Duodenal mucosa (tissue), 2 donors: ENCODE measurements at regions not wholly inside any gene's neighbourhood (a gene's known extent, or its start where the extent isn't known, plus 50 kb on each side); places are given as distances from the start of the nearest gene placed in this dataset.

ENCODE experiments used
- H3K27ac ChIP-seq: one replicate; pipeline ENCODE4 v1.7.0; 2013; ENCODE audit warnings: low read depth, low read length
- H3K27me3 ChIP-seq, 2 donors: one replicate each; pipeline ENCODE4 v1.7.0; 2013; ENCODE audit warnings: low read length in 2 of 2, control low read depth in 1 of 2; ENCODE audit not compliant: insufficient read depth in 2 of 2, control insufficient read depth in 1 of 2
- H3K36me3 ChIP-seq, 2 donors: one replicate each; pipeline ENCODE4 v1.7.0; 2013; ENCODE audit warnings: low read length in 2 of 2, control low read depth in 1 of 2; ENCODE audit not compliant: insufficient read depth in 2 of 2, control insufficient read depth in 1 of 2
- H3K4me1 ChIP-seq, 2 donors: one replicate each; pipeline ENCODE4 v1.7.0; 2013; ENCODE audit warnings: low read length in 2 of 2, control low read depth in 1 of 2; ENCODE audit not compliant: insufficient read depth in 2 of 2, control insufficient read depth in 1 of 2
- H3K4me3 ChIP-seq, 2 donors: one replicate each; pipeline ENCODE4 v1.7.0; 2013; ENCODE audit warnings: low read length in 2 of 2, low read depth in 1 of 2
- H3K9ac ChIP-seq, 2 donors: one replicate each; pipeline ENCODE4 v1.7.0; 2013; ENCODE audit warnings: low read length in 2 of 2, low read depth in 1 of 2
- H3K9me3 ChIP-seq, 2 donors: one replicate each; pipeline ENCODE4 v1.7.0; 2013; ENCODE audit warnings: low read length in 2 of 2, control low read depth in 1 of 2; ENCODE audit not compliant: control insufficient read depth in 1 of 2

DNA sequence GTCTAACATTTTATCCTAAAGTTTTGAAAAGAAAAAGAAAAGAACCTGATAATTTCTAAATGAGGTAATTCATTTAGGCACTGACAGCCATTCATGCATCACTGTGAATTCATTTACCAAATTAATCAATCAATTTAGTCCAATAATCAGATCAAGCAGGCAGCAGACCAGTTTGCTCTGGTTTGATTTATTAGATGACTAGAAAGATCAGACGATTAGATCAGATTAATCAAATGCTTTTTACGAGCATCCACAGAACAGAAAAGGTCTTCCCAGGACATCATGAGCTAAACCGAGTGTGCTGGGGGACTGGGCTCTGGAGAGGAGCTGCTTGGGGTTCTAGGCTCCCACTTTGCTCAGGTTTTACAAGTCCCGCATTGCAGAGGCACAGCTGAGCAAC is 226.5 kb upstream of the MYO3A start:
- no peaks in the 10 kb centered on the region for H3K4me1 ChIP-seq
- H3K9me3 ChIP-seq: no peaks in the 10 kb centered on the region
- no peaks in the 10 kb centered on the region for H3K27me3 ChIP-seq
- no peak overlapping the region for H3K27ac ChIP-seq
- no peak overlapping the region for H3K4me3 ChIP-seq
- no peak overlapping the region for H3K9ac ChIP-seq
- no peaks in the 10 kb centered on the region for H3K36me3 ChIP-seq

DNA sequence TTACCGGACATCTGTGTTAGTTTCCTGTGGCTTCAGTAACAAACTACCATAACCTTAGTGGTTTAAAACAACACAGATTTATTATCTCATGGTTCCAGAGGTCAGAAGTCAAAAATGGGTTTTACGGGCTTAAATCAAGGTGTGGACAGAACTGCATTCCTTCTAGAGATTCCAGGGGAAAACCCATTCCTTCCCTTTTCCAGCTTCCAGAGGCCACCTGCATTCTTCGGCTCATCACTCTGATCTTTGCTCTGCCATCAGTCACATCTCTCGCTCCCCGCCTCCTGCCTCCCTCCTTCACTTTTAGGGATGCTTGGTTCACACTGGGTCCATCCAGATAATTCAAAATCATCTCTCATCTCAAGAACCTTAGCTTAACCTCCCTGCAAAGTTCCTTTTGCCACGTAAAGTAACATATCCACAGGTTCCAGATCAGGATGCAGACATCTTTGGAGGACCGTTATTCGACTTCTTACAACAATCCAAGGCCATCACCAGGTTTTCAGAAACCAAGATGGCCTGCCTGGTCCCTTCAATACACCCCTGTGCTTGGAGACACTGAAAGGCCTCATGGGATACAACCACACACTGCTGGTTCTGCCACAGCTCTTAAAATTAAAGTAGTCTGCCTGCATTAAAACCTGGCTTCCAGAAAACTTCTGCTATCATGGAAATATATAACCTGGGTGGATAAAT is 225.9 kb upstream of the MYO3A start:
- Histone ChIP-seq H3K36me3 (no peaks in the 10 kb centered on the region), H3K4me1 (no peaks in the 10 kb centered on the region), H3K27me3 (no peaks in the 10 kb centered on the region), H3K9ac (no peak overlapping the region), H3K9me3 (no peaks in the 10 kb centered on the region), H3K4me3 (no peak overlapping the region), H3K27ac (no peak overlapping the region)

DNA sequence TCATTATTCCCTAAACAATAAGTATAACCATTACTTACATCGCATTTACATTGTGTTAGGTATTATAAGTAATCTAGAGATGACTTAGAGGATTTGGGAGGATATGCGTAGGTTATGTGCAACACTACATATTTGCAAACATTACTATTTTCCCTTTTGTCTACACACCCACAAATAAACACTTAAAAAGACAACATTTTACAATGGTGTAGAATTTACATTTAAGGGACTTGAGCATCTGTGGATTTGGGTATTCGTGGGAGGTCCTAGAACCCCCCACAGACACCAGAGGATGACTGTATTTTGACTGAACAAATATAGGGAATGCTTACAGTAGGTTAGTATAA is 220.2 kb upstream of the MYO3A start:
- no peak overlapping the region for H3K27ac ChIP-seq
- no peaks in the 10 kb centered on the region for H3K27me3 ChIP-seq
- no peaks in the 10 kb centered on the region for H3K4me1 ChIP-seq
- H3K9ac ChIP-seq: no peak overlapping the region
- no peaks in the 10 kb centered on the region for H3K36me3 ChIP-seq
- H3K4me3 ChIP-seq: no peak overlapping the region
- H3K9me3 ChIP-seq: no peaks in the 10 kb centered on the region

DNA sequence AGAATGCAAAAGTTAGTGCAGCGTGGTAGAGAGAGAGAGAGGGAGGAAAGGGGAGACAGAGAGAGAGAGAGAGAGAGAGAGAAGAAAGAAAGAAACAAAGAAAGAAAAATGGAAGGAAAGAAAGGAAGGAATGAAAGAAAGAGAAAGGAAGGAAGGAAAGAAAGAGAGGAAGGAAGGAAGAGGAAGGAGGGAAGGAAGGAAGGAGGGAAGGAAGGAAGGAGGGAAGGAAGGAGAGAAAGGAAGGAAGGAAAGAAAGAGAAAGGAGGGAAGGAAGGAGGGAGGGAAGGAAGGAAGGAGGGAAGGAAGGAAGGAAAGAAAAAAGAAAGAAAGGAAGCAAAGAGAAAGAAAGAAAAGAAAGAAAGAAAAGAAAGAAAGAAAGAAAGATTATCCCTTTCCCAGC is 209.8 kb upstream of the MYO3A start:
- Histone ChIP-seq H3K4me3 (no peak overlapping the region), H3K27ac (no peak overlapping the region), H3K27me3 (no peaks in the 10 kb centered on the region), H3K9ac (no peak overlapping the region), H3K4me1 (no peaks in the 10 kb centered on the region), H3K36me3 (no peaks in the 10 kb centered on the region), H3K9me3 (no peaks in the 10 kb centered on the region)

DNA sequence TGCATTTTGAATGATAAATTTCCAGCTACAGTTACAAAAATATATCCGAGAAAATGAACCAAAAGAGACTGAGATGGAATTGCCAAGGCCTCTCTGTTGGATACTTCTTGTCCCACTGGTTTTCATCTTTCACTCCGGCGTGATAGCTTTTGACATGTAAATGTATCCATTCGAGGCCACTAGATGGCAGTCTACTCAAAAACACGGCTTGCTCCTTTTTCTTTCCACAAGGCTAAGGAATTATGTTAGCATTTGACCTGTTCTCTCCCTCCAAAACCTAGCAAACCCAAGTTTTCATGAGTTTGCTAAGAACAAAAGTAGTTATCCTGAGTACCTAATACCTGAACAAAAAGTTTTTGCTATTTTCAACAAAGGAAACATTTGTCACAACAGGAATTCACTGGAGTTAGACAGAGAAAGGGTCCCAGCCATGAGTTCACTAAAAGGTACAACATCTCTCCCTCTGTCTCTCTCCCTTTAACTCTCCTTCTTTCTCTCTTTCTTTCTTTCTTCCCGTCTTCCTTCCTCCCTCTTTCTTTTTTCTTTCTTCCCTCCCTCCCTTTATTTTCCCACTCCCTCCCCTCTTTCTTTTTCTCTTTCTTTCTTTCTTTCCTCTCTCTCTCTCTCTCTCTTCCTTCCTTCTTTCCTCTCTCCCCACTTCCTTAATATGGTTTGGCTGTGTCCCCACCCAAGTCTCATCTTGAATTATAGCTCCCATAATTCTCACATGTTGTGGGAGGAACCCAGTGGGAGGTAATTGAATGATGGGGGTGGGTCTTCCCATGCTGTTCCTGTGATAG is 207.9 kb upstream of the MYO3A start:
- Histone ChIP-seq H3K36me3 (no peaks in the 10 kb centered on the region), H3K27ac (no peak overlapping the region), H3K9me3 (no peaks in the 10 kb centered on the region), H3K4me1 (no peaks in the 10 kb centered on the region), H3K9ac (no peak overlapping the region), H3K27me3 (no peaks in the 10 kb centered on the region), H3K4me3 (no peak overlapping the region)

DNA sequence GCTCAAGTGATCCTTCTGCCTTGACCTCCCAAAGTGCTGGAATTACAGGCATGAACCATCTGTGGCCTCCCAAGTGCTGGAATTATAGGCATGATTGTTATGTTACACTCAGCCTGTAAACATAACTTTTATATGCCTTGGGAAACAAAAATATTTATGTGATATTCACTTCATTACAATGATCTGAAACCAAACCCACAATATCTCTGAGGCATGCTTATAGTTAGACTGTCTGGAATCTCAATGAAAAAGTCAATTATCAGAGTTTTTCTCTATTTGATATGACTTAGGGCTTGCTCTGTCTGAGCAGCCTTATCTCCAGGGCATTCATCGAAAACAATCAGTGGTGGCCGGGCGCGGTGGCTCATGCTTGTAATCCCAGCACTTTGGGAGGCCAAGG is 195.3 kb upstream of the MYO3A start:
- H3K9ac ChIP-seq: no peak overlapping the region
- no peaks in the 10 kb centered on the region for H3K9me3 ChIP-seq
- no peaks in the 10 kb centered on the region for H3K27me3 ChIP-seq
- no peaks in the 10 kb centered on the region for H3K36me3 ChIP-seq
- no peaks in the 10 kb centered on the region for H3K4me1 ChIP-seq
- H3K27ac ChIP-seq: no peak overlapping the region
- H3K4me3 ChIP-seq: no peak overlapping the region

DNA sequence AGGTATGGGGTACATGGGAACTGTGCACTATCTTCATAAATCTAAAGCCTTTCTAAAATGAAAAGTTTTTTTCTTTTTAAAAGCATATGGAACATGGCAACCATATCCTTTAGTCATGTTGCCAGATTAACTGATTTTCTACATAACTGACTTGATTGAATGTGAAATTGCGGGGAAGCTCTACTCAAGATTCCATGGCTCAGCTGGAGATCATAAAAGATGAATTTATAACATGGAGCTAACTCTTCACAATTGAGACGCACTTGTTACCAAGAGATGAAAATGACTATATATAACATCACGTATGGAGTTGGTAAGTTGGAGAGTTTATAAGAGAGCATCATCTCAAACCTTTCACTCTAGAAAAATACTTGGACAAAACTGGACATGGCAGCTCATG is 190.2 kb upstream of the MYO3A start:
- no peaks in the 10 kb centered on the region for H3K9me3 ChIP-seq
- no peaks in the 10 kb centered on the region for H3K27me3 ChIP-seq
- H3K4me1 ChIP-seq: no peaks in the 10 kb centered on the region
- no peak overlapping the region for H3K4me3 ChIP-seq
- no peaks in the 10 kb centered on the region for H3K36me3 ChIP-seq
- no peak overlapping the region for H3K27ac ChIP-seq
- H3K9ac ChIP-seq: no peak overlapping the region

DNA sequence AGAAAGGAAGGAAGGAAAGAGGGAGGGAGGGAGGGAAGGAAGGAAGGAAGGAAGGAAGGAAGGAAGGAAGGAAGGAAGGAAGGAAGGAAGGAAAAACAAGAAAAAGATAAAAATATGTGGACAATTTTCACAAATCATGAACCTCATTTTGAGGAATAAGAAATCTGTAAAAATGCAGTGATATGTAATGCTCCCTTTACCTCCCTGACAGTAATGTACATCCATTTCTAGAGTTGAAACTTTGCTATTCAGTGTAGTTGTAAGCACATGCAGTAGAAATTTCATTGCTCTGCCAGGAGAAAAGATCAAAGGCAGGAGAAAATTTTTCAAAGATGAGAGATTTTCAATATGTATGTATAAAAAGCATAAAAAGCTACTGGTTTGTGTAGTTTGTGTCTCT is 189.5 kb upstream of the MYO3A start:
- no peaks in the 10 kb centered on the region for H3K9me3 ChIP-seq
- H3K27ac ChIP-seq: no peak overlapping the region
- no peaks in the 10 kb centered on the region for H3K27me3 ChIP-seq
- H3K4me3 ChIP-seq: no peak overlapping the region
- H3K36me3 ChIP-seq: no peaks in the 10 kb centered on the region
- no peaks in the 10 kb centered on the region for H3K4me1 ChIP-seq
- H3K9ac ChIP-seq: no peak overlapping the region

DNA sequence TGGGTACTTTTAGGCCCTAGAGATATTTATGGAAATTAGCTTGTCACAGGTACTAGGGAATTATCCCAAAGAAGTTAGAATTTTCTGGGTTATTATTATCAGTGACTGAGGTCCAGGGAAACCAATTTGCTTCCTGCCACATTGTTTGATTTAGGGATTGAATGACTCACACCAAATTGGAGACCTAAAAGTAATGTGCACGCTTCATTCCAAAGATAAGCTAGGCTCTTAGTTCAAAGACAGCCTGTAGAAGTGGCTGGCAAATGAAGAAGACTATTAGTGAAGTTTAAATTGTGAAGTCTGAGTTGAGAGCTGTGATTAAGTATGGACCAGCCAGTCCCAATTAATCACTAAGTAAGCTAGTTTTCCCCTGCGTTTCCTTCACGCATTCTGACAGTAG is 188.1 kb upstream of the MYO3A start:
- Histone ChIP-seq H3K4me1 (no peaks in the 10 kb centered on the region), H3K9ac (no peak overlapping the region), H3K4me3 (no peak overlapping the region), H3K27me3 (no peaks in the 10 kb centered on the region), H3K36me3 (no peaks in the 10 kb centered on the region), H3K27ac (no peak overlapping the region), H3K9me3 (no peaks in the 10 kb centered on the region)

DNA sequence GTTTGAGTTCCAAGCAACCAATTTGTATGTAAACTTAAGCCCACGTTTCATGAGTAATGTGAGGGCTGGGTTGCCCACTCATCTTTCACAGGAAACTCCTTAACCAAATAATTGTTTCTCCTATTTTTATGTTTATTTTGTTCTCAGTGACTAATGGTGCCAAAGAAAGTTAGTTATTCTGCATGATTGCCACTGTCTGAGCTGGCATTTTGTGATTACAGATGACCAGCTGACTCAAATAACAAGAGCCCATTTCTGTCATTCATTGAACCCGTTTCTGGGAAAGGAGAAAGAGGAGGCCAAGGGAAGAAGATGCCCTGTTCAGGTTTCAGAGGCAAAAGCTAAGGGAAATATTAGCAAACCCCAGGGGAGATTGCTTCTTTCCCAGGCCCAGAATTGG is 186.9 kb upstream of the MYO3A start:
- Histone ChIP-seq H3K36me3 (no peaks in the 10 kb centered on the region), H3K27me3 (no peaks in the 10 kb centered on the region), H3K4me3 (no peak overlapping the region), H3K9ac (no peak overlapping the region), H3K9me3 (no peaks in the 10 kb centered on the region), H3K4me1 (no peaks in the 10 kb centered on the region), H3K27ac (no peak overlapping the region)
